HepG2 (cell line): ENCODE measurements at regions not wholly inside any gene's neighbourhood (a gene's known extent, or its start where the extent isn't known, plus 50 kb on each side); places are given as distances from the start of the nearest gene placed in this dataset.

Experiments used
- ATAC-seq: fragments of 200-7000 bp; cut with Tn5 transposase; 3 replicates; pipeline ENCODE4 v1.9.1; 2020; ENCODE audit warnings: mild to moderate bottlenecking, moderate library complexity
- BruUV-seq: library from RNA; stranded (reverse); fragments of 400-500 nt; replicated peaks from 2 replicates; lab custom pipeline; 2021; lab: Mats Ljungman, UMichigan
- CTCF ChIA-PET: fragments of 300-600 bp; formaldehyde crosslinking; extraction: SDS; loops from one replicate; lab custom pipeline; 2021; ENCODE audit warnings: low total read pairs, inconsistent platforms, low intra/inter-chr PET ratio; lab: Yijun Ruan, JAX
- POLR2A ChIA-PET: fragments of 350-600 bp; sonication (Branson Sonifier 250); formaldehyde crosslinking; loops from one replicate; lab custom pipeline; 2020; ENCODE audit warnings: antibody characterized with exemption, inconsistent platforms; lab: Yijun Ruan, JAX
- DNase-seq: peaks from one replicate; pipeline ENCODE4 v3.0.0-alpha.2; 2015; ENCODE audit warnings: low spot score
- FAIRE-seq: peaks from 3 replicates; lab custom pipeline; 2011; peaks lifted over from hg19 to GRCh38; lab: Jason Lieb, UNC
- H2AFZ ChIP-seq: one replicate; pipeline ENCODE4 v1.6.1; 2011; ENCODE audit warnings: low read length, inconsistent platforms
- H3K27ac ChIP-seq: fragments of 300-600 bp; 3 replicates; pipeline ENCODE4 v1.8.0; 2011; ENCODE audit warnings: mixed run types, mild to moderate bottlenecking, mixed read lengths, low read length, inconsistent platforms; ENCODE audit not compliant: insufficient read depth; ENCODE audit errors: extremely low read length
- H3K27me3 ChIP-seq, 2 experiments: fragments of 200-600 bp in 1 of 2; 2 replicates in 1 of 2; 3 replicates in 1 of 2; pipeline versions ENCODE4 v1.6.0 to v1.8.0; 2011; ENCODE audit warnings: low read length in 2 of 2, mild to moderate bottlenecking in 2 of 2, moderate library complexity in 2 of 2, inconsistent platforms in 1 of 2; ENCODE audit not compliant: insufficient read depth in 2 of 2, control insufficient read depth in 1 of 2
- H3K36me3 ChIP-seq, 2 experiments: fragments of 200-600 bp in 1 of 2; replicated peaks in 1 of 2; 2 replicates in 1 of 2; 3 replicates in 1 of 2; pipeline versions ENCODE4 v1.5.1 to v1.8.0; 2011; ENCODE audit warnings: low read length in 2 of 2, inconsistent platforms in 1 of 2; ENCODE audit not compliant: insufficient read depth in 2 of 2, control insufficient read depth in 1 of 2
- H3K4me1 ChIP-seq: 2 replicates; pipeline ENCODE4 v1.5.1; 2012; ENCODE audit warnings: low read length, inconsistent platforms; ENCODE audit not compliant: insufficient read depth
- H3K4me2 ChIP-seq: 2 replicates; pipeline ENCODE4 v1.6.0; 2011; ENCODE audit warnings: low read depth, low read length, inconsistent platforms
- H3K4me3 ChIP-seq, 3 experiments: fragments of 200-600 bp in 1 of 3; sonication (generic), shearing (Covaris generic) in 1 of 3; replicated peaks in 1 of 3; 2 replicates each; pipeline ENCODE4 v1.5.1; 2011 to 2016; ENCODE audit warnings: low read length in 3 of 3, inconsistent platforms in 2 of 3, low read depth in 2 of 3, mild to moderate bottlenecking in 2 of 3, control low read depth in 1 of 3, mixed read lengths in 1 of 3; ENCODE audit not compliant: insufficient read depth in 1 of 3
- H3K79me2 ChIP-seq: one replicate; pipeline ENCODE4 v1.6.1; 2011; ENCODE audit warnings: low read length, inconsistent platforms; ENCODE audit not compliant: insufficient read depth
- H3K9ac ChIP-seq: 2 replicates; pipeline ENCODE4 v1.6.0; 2011; ENCODE audit warnings: mild to moderate bottlenecking, low read depth, low read length, inconsistent platforms; ENCODE audit not compliant: insufficient read depth
- H3K9me3 ChIP-seq: 2 replicates; pipeline ENCODE4 v1.5.1; 2012; ENCODE audit warnings: mild to moderate bottlenecking, low read length
- H4K20me1 ChIP-seq: 2 replicates; pipeline ENCODE4 v1.6.0; 2011; ENCODE audit warnings: inconsistent platforms, mild to moderate bottlenecking, low read length, moderate library complexity; ENCODE audit not compliant: insufficient read depth
- ELF3 ChIP-seq: IDR thresholded peaks from 2 replicates; pipeline ENCODE4 v1.6.1; 2016; ENCODE audit warnings: missing genetic modification reagents, missing compliant biosample characterization
- GPBP1L1 ChIP-seq: sonication (generic); formaldehyde crosslinking; IDR thresholded peaks from 2 replicates; pipeline ENCODE4 v1.5.0; 2020; ENCODE audit warnings: mild to moderate bottlenecking, missing genetic modification reagents
- RERE ChIP-seq: IDR thresholded peaks from 2 replicates; pipeline ENCODE4 v1.6.1; 2016; ENCODE audit warnings: low read depth, missing genetic modification reagents, missing compliant biosample characterization
- SRSF9 ChIP-seq: fragments of 200-400 bp; formaldehyde crosslinking; IDR thresholded peaks from 2 replicates; pipeline ENCODE4 v1.6.1; 2018; ENCODE audit warnings: borderline replicate concordance, mild to moderate bottlenecking, low read depth, low read length; ENCODE audit not compliant: insufficient read depth, poor library complexity, severe bottlenecking
- STAT6 ChIP-seq: sonication (generic); formaldehyde crosslinking; IDR thresholded peaks from 2 replicates; pipeline ENCODE4 v1.4.0; 2020; ENCODE audit warnings: missing genetic modification reagents, mild to moderate bottlenecking, borderline replicate concordance
- ZBTB25 ChIP-seq: IDR thresholded peaks from 2 replicates; pipeline ENCODE4 v1.6.1; 2018; ENCODE audit warnings: missing genetic modification reagents
- ZNF530 ChIP-seq: sonication (generic); formaldehyde crosslinking; IDR thresholded peaks from 2 replicates; pipeline ENCODE4 v1.5.0; 2020; ENCODE audit warnings: low read depth, mild to moderate bottlenecking, missing genetic modification reagents
- WGBS: methylation state at CpG from one replicate; pipeline ENCODE4 v1.1.6; 2017; ENCODE audit warnings: low lambda C conversion rate; 5-methylcytosine and 5-hydroxymethylcytosine counted together
- in situ Hi-C: cut with HindIII; loops from 2 replicates; pipeline ENCODE4 v1.10.0; 2017; ENCODE audit warnings: low pct_unique_long_range_greater_than_20kb; ENCODE audit not compliant: extremely low pct_ligation_motif_present
- intact Hi-C: fragments of 100-400 bp; cut with micrococcal nuclease; formaldehyde crosslinking; loops from one replicate; pipeline ENCODE4 v1.10.0; 2022; ENCODE audit not compliant: unreplicated experiment

- Histone ChIP-seq H4K20me1 (no peaks in the 10 kb centered on the region), H3K4me1 (peaks cover 26% of the 10 kb centered on the region), H3K79me2 (no peaks in the 10 kb centered on the region), H3K9ac (no peak overlapping the region), H3K4me3 (peak overlapping the region in 1 of 3 experiments; percentile 3; a peak in 1 of 6 replicates), H3K27me3 (peaks cover 0 to 17% of the 10 kb centered on the region in 2 experiments; a peak in 3 of 5 replicates), H3K9me3 (no peaks in the 10 kb centered on the region), H3K4me2 (peak overlapping the region; percentile 26; the same call in 1 of the 2 replicates), H2AFZ (no peak overlapping the region), H3K27ac (peak overlapping the region; percentile 22), H3K36me3 (no peaks in the 10 kb centered on the region)
- DNase-seq (peak; percentile 86), FAIRE-seq (peak; percentile 73), ATAC-seq (peak; percentile 95)
- WGBS: 3% methylated on average over 7 of the region's 7 CpGs
- no TSS peak for BruUV-seq
- in situ Hi-C loops (no loop called here), intact Hi-C loops (no loop called here)
- ChIA-PET POLR2A (no interaction called here), CTCF (no interaction called here)
- TF ChIP-seq ZNF530 (no peak), ELF3 (CRISPR knock-in tag) (no peak), STAT6 (CRISPR knock-in tag) (no peak), ZBTB25 (CRISPR knock-in tag) (no peak), SRSF9 (no peak), GPBP1L1 (CRISPR knock-in tag) (no peak), RERE (CRISPR knock-in tag) (no peak)
Measured at GRCh38 chr11:129530154-129530895, 154.7 kb downstream of the BARX2 start.
